DMS114 treated with DMSO at 0.1 percent for 48 hours (cell line): ENCODE measurements at regions not wholly inside any gene's neighbourhood (a gene's known extent, or its start where the extent isn't known, plus 50 kb on each side); places are given as distances from the start of the nearest gene placed in this dataset.
"Not testable (repeated sequence)": the region's sequence is repeated elsewhere in the genome, so short reads cannot be mapped to it uniquely, and the experiment has no call there.

Experiments
- DNase-seq: peaks from one replicate; lab custom pipeline; 2025; ENCODE audit not compliant: unreplicated experiment; lab: John Stamatoyannopoulos, UW

DNA sequence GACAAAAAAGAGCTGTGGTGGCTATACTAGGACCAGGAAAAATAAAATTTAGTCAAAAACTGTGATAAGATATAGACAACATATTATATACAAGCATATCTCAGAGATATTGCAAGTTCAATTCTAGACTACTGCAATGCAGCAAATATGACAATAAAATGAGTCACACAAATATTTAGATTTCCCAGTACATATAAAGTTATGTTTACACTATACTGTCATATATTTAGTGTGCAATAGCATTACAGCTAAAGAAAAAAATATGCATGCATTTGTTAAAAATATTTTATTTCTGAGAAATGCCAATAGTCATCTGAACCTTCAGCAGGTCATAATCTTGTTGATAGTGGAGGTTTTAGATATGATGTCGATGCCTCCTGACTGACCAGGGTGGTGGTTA is 72.1 kb downstream of the AKR1C4 start:
- no peak for DNase-seq

DNA sequence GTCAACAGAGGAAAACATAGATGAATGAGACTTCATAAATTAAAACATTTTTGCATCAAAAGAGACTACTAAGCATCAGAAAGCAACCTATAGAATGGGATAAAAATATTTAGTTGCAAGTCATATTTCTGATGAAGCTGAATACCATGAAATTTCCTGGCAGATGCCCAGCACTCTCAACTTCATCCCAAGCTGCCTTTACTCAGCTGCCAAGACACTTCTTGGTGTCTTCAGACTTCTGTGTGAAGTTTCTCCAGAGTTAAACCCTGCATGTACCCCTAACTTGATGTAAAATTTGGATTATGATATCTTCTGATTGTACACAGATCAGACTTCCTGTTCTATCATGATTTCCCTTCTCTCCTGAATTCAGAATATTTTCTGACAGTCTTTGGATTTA is 73.2 kb downstream of the AKR1C4 start:
- DNase-seq = no peak

DNA sequence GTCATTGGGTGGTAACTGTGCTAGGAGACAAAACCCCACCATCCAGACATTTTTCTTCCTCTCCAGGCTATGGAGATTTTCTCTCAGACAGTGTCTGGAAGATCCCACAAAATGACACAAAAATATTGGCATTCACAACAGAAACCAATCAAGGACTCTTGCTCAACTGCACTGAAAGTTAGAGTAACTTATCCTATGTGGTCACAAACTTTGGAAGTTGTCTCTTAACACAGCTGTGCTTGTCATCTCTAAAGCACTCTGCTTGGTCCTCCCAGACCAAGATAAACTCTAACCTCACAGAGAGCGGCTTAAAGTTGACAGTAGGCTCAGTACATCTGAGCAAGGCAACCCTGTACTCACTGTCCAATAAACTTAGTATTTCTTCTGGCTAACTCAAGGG is 74.9 kb downstream of the AKR1C4 start:
- no peak for DNase-seq

DNA sequence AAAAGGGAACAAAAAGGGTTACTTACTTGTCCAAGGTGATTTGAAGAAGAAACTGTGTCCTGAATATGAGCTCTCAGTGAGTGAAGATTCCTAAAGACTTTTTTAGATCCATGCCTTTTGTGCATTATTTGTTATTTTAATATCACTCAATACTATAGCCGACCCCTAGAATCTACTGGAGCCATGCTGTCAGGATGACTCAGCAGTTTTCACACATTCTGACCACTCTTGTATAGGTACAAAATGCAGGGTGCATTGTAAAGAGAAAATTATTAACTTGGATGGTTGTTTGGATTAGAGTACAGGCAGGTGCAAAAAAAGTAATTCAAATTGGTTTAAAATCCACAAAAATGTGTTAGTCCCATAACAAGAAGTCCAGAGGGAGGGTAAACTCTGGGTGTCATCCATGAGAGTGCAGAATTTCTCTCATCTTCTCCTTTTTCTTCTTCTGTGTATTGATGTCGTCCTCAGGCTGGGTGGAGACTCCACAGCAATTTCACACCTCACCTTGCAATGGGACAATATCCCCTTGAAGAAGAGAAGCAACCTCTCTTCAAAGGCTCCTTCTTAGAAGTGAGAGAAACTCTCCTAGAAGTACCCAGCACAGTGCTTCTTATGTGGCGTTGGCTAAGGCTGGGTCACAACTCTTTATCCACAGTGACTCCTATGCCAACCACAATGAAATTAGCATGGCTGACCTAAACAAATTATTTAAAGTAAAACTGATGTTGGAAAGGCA is 75.6 kb downstream of the AKR1C4 start:
- no peak for DNase-seq

DNA sequence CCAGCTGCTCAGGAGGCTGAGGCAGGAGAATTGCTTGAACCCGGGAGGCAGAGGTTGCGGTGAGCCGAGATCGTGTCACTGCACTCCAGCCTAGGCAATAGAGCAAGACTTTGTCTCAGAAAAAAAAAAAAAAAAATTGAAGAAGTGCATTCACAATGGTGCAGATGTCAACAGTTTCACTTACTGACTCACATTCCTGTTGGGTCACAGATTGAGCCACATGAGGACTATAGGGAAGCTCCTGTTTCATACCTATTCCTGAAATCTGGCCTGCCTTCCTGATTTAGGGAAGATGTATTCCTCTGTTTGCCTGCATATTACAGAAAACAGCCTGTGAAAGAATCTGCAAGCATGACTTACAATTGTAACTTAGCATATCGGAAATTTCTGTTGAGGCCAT is 78.2 kb downstream of the AKR1C4 start:
- no peak for DNase-seq

DNA sequence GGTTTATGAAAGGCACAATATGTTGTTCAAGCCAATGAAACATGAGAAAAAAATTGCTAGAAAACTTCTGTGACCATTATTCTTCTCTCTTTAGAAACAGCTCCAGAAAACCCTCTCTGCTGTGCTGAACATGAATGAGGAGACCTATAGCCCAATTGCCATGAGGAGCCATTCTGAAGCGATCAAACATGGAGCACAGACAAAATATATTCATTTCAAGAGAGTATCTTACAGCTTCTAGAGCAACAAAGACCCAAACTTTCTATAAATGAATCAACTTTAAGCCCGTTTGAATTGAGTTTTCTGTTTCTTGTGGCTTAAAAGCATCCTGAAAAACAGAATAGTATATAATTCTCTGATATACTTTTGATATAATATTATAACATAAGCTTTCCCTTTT is 83.4 kb upstream of the UCN3 start:
- DNase-seq = no peak

DNA sequence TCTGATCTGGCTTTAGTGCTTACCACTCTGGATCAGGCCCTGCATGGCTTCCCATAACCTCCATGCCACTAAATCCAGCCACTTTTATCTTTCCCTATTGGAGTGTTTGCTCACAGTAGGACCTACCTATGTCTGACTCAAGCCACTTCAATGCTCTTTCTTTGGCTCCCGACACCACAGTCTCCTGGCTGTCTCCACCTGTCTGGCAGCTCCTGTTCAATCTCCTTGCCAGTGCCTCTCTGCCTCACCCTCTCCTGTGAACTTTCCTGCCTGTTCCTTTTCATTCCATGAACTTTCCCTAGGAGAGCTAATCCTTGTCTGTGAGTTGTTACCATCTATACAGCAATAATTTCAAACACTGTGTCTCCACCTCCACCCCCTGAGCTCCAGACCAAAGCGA is 82.6 kb upstream of the UCN3 start:
- DNase-seq = no peak

DNA sequence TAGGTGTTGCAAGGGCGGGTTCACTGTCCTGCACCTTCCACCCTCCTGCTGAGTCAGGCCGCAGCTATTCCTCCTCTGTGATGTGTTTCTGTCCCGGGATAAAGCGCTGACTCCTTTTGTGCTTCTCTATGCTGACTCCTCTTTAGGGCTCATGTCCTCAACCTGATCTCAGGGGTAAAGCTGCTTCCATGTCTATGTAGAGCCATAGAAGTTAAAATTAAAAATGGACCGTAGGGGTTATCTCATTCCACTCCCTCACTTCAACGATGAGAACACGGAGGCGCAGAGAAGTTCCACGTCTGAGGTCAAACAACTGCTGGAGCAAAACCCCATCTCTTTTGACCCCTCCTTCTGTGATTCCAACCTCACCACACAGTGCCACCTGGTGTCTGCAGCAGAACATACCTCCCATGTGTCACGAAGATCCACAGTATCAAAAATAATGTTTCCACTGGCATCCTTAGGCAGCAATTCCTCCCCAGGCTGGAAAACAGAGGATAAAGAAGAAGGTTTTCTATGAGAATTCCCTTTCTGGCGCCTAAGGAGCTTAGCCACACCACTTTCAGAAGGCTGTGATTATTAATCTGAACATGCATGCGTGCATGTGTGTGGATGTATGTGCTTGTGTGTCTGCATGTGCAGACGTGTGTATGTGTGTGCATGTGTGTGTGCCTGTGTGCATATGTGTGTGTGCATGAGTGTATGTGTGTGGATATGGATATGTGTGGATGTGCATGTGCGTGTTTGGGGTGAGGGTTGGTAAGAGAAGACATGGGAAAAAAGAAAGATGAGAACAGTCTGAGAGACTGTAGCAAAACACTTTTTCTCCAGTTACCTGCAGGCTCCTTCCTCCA is 81.2 kb upstream of the UCN3 start:
- DNase-seq = peak; percentile 5

DNA sequence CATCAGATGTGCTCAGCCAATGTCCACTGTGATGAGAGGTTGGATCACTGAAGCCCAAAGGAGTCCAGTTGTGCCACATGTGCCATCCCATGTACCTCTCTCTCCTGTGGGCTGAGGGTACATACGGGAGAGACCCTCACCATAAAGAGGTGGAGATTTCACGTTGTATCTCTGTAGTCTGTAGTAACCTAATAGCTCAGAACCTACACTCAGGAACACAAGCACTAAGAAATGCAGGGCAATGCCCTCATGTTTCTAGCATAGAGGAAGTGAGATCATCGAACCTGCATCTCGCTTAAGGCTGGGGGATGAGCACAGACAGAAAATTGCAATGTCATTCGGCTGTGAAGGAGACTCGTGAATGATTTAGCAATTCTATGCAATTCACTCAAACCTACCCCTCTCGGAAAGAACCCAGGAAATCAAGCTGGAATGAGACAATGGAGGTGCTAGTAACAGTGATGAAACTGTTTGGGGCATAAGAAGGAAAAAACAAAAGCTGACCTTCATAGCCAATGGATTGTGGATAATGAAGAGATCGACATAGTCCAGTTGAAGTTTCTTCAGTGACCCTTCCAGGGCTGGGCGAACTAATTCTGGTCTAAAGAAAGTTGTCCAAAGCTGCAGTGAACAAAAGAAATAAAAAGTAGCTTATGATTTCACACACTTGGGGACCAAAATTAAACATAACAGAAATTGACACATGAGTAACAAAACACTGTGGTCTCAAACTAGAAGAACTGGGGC is 80.3 kb upstream of the UCN3 start:
- DNase-seq = no peak

DNA sequence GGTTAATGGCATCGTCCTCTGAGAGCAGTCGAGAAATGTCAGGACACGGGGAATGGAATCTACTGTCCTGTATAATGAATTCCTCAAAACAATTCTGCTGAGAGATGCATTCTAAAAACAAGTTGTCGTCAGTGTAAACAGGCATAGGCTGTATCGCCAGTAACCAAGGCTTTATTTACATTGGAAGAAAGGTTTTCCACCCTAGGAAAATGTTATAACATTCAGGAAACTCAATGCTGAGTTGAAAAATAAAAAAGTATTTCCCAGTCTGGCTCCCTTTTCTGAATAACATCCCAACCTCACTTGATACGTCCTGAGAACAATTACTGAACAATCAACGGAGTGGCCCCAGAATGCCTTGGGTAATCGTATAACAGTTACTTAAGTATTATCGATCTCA is 79.6 kb upstream of the UCN3 start:
- DNase-seq = no peak

DNA sequence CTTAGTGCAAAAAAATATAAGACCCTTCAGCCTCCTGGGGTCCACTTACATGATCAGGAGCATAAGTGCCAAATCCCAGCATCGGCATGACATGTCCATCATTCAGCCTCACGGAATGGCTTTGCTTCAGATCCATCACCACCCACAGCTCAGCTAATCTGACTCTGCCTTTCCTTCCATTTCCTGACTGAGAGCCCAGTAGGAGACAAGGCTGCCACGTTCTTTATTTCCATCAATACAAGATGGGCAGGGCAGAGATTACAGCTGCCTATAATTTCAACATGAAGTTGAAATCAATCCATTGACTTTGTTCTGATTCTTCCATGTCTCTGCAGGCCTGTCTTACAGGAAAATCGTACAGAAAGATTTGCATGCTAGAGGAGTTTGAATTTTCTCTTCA is 76.4 kb upstream of the UCN3 start:
- no peak for DNase-seq

DNA sequence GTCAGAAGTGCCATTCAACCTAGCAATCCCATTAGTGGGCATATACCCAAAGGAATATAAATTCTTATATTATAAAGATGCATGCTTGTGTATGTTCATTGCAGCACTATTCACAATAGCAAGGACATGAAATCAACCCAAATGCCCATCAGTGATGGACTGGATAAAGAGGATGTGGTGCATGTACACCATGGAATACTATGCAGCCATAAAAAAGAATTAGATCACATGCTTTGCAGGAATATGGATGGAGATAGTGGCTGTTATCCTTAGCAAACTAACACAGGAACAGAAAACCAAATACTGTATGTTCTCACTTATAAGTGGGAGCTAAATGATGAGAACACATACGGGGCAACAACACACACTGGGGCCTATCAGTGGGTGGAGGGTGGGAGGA is 75.5 kb upstream of the UCN3 start:
- DNase-seq = not testable (repeated sequence)

DNA sequence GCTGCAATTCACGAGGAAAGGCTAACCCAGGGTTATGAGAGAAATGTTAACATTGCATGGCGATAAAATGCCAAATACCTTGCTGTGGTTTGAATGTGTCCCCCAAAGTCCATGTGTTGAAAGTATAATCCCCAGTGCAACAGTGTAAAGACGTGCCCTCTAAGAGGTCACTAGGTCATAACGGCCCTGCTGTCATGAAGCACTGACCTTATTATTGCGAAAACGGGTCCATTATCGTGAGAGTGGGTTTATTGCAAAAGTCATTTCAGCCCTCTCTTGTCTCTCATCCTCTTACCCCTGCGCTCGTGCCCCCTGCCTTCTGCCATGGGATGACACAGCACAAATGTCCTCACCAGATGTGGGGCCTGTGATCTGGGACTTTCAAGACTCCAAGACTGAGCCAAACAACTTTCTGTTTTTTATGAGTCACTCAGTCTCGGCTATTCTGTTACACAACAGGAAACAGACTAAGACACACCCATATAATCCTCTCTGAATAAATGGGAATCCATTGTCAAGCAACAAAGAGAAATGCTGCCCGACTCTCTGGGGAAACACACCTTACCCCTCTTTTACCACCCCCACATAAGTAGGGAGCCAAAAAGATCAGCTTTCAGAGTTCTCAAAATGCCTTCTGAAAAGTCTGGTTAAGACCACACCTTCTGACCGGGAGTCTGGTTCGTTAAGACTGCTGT is 73.1 kb upstream of the UCN3 start:
- no peak for DNase-seq

DNA sequence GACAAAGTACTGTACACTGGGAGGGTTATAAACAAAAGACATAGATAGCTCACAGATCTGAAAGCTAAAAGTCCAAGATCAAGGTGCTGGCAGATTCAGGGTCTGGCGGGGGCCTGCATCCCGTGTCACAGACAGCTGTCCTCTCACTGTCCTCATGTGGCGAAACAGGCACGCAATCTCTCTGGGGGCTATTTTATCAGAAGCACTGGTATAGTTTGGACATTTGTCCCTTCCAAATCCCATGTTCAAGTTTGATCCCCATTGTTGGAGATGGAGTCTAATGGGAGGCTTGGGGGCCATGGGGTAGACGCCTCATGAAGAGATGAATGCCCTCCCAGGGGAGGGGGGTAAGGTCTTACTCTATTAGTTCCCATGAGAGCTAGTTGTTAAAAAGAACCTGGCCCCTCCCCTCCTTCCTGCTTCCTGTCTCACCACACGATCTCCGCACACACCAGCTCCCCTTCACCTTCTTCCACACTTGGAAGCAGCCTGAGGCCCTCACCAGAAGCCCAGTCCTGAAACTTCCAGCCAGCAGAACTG is 72.5 kb upstream of the UCN3 start:
- DNase-seq = no peak

DNA sequence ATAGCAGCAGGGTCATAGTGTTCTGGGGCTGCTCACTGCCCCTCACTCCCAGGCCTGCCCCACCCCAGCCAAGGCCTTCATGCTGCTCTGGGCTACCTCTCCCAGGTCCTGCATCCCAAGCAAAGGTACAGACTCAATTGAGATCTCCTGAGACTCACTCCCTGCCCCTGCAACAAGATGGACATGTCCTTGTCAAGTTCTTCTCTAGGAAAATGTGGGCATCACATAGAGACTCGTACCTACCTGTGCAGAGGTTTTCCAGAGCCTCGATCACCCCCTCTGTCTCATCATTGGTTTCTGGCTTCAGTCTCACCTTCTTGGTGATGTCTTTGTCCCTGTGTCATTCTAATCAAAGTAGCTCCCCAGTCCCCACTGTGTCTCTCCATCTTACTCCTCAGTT is 71.8 kb upstream of the UCN3 start:
- not testable (repeated sequence) for DNase-seq

DNA sequence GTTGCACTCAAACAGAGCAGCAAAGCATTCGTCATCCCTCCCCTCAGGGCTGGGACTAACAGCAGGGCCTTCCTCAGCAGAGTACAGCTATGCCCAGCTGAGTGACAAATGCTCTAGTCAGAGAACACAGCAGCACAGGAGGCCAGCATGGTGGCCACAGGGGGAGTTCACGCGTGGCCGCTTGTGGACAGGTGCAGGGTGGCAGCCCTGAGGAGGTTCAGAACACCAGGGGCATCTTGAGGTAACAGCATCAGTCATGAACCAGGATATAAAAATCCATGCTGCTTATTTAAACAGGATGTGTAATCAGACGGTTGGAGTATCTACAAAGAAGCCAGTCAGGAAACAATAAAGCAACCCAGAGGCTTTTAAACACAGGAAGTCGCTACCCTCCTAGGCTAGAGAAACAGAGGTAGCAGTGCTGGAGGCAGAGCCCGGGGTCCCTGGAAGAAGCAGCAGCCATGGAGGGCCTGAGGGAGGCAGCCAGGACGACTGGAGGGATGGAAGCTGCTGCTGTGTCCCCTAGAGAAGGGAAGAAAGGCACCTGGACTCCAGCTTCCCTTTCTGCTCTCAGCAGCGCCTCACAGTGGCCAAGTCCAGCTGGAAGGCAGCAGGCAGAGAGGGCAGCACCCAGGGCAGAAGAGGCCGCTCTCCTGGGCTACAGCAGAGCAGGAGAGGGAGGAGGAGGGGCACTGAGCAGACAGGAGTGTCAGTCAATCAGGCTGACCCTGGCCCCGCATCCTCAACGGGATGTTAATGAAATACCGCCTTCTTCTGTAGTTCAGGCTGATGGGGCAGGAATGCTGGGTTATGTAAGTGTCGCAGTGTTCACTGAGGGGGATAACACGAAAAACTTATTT is 70.8 kb upstream of the UCN3 start:
- no peak for DNase-seq

DNA sequence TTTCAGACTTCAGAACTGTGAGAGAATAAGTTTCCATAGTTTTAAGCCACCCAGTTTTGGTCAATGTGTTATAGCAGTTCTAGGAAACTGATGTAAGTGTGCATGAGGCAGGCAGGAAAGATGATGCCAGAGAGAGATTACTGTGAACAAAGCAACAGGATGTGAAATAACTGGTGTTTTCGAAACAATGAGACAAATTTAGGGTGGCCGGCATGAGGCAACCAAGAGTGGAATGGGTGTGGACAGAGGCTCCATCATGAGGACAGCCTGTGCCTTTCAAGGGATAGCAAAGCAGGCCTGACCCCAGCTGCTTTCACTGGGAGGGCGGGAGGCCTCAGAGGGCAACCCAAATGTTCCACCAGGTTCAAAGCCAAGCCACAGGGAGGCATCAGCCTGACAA is 67.3 kb upstream of the UCN3 start:
- no peak for DNase-seq

DNA sequence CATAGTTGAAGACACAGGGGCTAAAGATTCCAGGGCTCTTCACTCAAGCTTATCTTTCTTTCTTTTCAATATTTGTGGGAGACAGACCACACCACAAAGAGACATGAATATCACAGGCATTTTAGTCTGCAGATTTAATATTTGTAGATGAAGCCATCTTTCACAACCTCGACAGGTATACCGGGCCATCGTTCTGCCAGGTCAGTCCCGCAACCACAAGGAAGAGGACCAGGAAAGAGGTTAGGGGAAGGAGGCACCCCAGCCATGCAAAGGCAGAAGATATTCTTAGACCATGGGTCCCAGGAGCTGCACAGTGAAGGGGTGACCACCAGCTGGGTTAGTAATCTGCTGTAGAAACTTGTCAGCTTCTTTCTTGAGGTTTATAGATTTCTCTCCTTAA is 66.8 kb upstream of the UCN3 start:
- DNase-seq = no peak

DNA sequence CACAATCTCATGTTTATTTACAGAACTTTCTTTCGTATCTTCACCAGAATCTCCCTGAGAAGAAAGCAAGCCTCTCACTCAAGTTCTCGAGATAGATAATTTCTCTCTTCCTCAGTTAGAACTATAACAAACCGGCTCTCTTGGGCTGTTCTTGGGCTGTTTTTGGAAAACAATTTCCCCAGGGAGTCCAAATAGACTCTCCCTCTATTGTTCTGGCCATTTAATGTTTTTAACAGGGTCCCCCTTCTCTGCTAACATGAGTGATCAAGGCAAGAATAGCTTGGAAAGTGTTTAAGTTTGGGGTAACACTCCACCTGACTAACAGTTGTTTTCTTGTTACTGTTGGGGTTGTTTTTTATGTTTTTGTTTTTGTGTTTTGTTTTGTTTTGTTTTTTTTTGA is 64.8 kb upstream of the UCN3 start:
- DNase-seq = no peak

DNA sequence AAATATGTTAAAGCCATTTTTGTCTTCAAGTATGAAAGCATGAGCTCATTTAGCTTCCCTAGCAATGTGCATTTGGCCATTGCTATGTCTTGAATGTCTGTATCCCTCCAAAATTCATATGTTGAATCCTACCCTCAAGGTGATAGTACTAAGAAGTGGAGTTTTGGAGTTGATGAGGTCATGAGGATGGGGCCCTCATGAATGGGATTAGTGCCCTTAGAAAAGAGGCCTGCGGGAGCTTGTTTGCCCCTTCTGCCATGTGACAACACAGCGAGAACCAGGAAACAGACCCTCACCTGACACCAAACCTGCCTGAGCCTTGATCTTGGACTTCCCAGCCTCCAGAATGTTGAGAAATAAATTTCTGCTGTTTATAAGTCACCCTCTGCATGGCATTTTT is 61.3 kb upstream of the UCN3 start:
- no peak for DNase-seq
